B cell (primary cell): ENCODE measurements at regions not wholly inside any gene's neighbourhood (a gene's known extent, or its start where the extent isn't known, plus 50 kb on each side); places are given as distances from the start of the nearest gene placed in this dataset.

ENCODE experiments used
- ATAC-seq: fragments of 200-7000 bp; cut with Tn5 transposase; one replicate; pipeline ENCODE4 v1.10.0; 2021; ENCODE audit warnings: low read depth, mild to moderate bottlenecking, moderate number of reproducible peaks, moderate library complexity
- CTCF ChIA-PET: fragments of 350-600 bp; sonication (Branson Sonifier 250); formaldehyde crosslinking; loops from one replicate; lab custom pipeline; 2021; ENCODE audit warnings: antibody characterized with exemption, inconsistent platforms; lab: Charles Lee
- POLR2A ChIA-PET: fragments of 350-600 bp; sonication (Branson Sonifier 250); formaldehyde crosslinking; loops from one replicate; lab custom pipeline; 2021; ENCODE audit warnings: antibody characterized with exemption; lab: Charles Lee
- DNase-seq: peaks from one replicate; pipeline ENCODE4 v3.0.0; 2013
- H2AFZ ChIP-seq: 2 replicates; pipeline ENCODE4 v1.6.1; 2012; ENCODE audit warnings: mild to moderate bottlenecking, low read depth, low read length; ENCODE audit not compliant: insufficient read depth, poor library complexity, severe bottlenecking
- H3K27ac ChIP-seq, 2 donors: 1 replicate in 1 of 2; 2 replicates in 1 of 2; pipeline ENCODE4 v1.5.1; 2012 to 2013; ENCODE audit warnings: low read length in 2 of 2, mild to moderate bottlenecking in 2 of 2, moderate library complexity in 1 of 2
- H3K27me3 ChIP-seq, 4 experiments: fragments of 200-600 bp in 1 of 4; sonication (generic) in 1 of 4; replicated peaks in 1 of 4; 1 replicate in 2 of 4; 2 replicates in 2 of 4; pipeline versions ENCODE4 v1.6.1 to v1.7.0; 2013 to 2016; ENCODE audit warnings: low read length in 3 of 4, mild to moderate bottlenecking in 2 of 4, mixed read lengths in 1 of 4, moderate library complexity in 1 of 4; ENCODE audit not compliant: insufficient read depth in 4 of 4, control insufficient read depth in 3 of 4; ENCODE audit errors: control extremely low read depth in 1 of 4
- H3K36me3 ChIP-seq, 2 experiments: replicated peaks in 1 of 2; 1 replicate in 1 of 2; 2 replicates in 1 of 2; pipeline versions ENCODE4 v1.6.1 to v1.7.1; 2013; ENCODE audit warnings: low read length in 1 of 2; ENCODE audit not compliant: insufficient read depth in 2 of 2, control insufficient read depth in 1 of 2; ENCODE audit errors: control extremely low read depth in 1 of 2, extremely low read depth in 1 of 2
- H3K4me1 ChIP-seq, 2 donors: fragments of 200-600 bp in 1 of 2; sonication (generic) in 1 of 2; 1 replicate in 1 of 2; 2 replicates in 1 of 2; pipeline versions ENCODE4 v1.5.1 to v1.6.1; 2013 to 2017; ENCODE audit warnings: low read length in 2 of 2; ENCODE audit not compliant: control insufficient read depth in 2 of 2, insufficient read depth in 2 of 2
- H3K4me2 ChIP-seq: replicated peaks from 2 replicates; pipeline ENCODE3; 2012; ENCODE audit warnings: mild to moderate bottlenecking, low read depth, low read length; ENCODE audit not compliant: poor library complexity, severe bottlenecking
- H3K4me3 ChIP-seq, 5 experiments: fragments of 200-600 bp in 1 of 5; sonication (generic) in 1 of 5; 1 replicate in 3 of 5; 2 replicates in 2 of 5; pipeline versions ENCODE4 v1.5.1 to v1.7.0; 2011 to 2016; ENCODE audit warnings: low read length in 4 of 5, mild to moderate bottlenecking in 4 of 5, low read depth in 2 of 5, control low read depth in 1 of 5, moderate library complexity in 1 of 5; ENCODE audit not compliant: insufficient read depth in 1 of 5; ENCODE audit errors: control extremely low read depth in 1 of 5, extremely low read depth in 1 of 5
- H3K79me2 ChIP-seq: fragments of 200-600 bp; sonication (generic); one replicate; pipeline ENCODE4 v1.6.0; 2016; ENCODE audit warnings: low read length; ENCODE audit not compliant: control insufficient read depth, insufficient read depth
- H3K9ac ChIP-seq: fragments of 200-600 bp; sonication (generic); 2 replicates; pipeline ENCODE4 v1.6.1; 2017; ENCODE audit warnings: mild to moderate bottlenecking, low read length, moderate library complexity
- H3K9me3 ChIP-seq, 3 donors: one replicate each; pipeline versions ENCODE4 v1.6.1 to v1.7.1; 2013; ENCODE audit warnings: low read length in 2 of 3; ENCODE audit not compliant: control insufficient read depth in 2 of 3, insufficient read depth in 1 of 3; ENCODE audit errors: control extremely low read depth in 1 of 3
- H4K20me1 ChIP-seq: 2 replicates; pipeline ENCODE4 v1.6.0; 2012; ENCODE audit warnings: mild to moderate bottlenecking, low read length; ENCODE audit not compliant: insufficient read depth, control insufficient read depth, poor library complexity, severe bottlenecking
- H3K27ac Mint-ChIP-seq: one replicate; pipeline ENCODE4 v1.8.0; 2021; ENCODE audit warnings: mixed read lengths
- H3K27me3 Mint-ChIP-seq: one replicate; pipeline ENCODE4 v1.8.0; 2021; ENCODE audit warnings: mixed read lengths
- H3K4me1 Mint-ChIP-seq: one replicate; pipeline ENCODE4 v1.8.0; 2021; ENCODE audit warnings: mixed read lengths
- H3K4me3 Mint-ChIP-seq: one replicate; pipeline ENCODE4 v1.8.0; 2021; ENCODE audit warnings: mixed read lengths
- H3K9me3 Mint-ChIP-seq: one replicate; pipeline ENCODE4 v1.8.0; 2022; ENCODE audit warnings: mixed read lengths; ENCODE audit not compliant: insufficient read depth
- CTCF ChIP-seq: fragments of 200-600 bp; IDR thresholded peaks from one replicate; pipeline ENCODE4 v1.8.0; 2022; ENCODE audit warnings: antibody characterized with exemption, mild to moderate bottlenecking
- EZH2 ChIP-seq: IDR thresholded peaks from 2 replicates; pipeline ENCODE4 v1.6.1; 2012; ENCODE audit warnings: borderline replicate concordance, low read depth, mild to moderate bottlenecking, moderate library complexity, low read length; ENCODE audit not compliant: insufficient read depth, poor library complexity, severe bottlenecking
- WGBS: methylation state at CpG from one replicate; pipeline ENCODE4 v1.1.5; 2013; ENCODE audit warnings: missing lambda C conversion rate; ENCODE audit not compliant: insufficient coverage; 5-methylcytosine and 5-hydroxymethylcytosine counted together
- intact Hi-C: fragments of 100-400 bp; cut with micrococcal nuclease; formaldehyde crosslinking; loops from one replicate; pipeline ENCODE4 v1.10.0; 2022

- no peaks in the 10 kb centered on the region for H3K9me3 ChIP-seq
- ChIA-PET POLR2A (no interaction called here), CTCF (no interaction called here)
- H3K4me1 ChIP-seq: no peaks in the 10 kb centered on the region
- H3K36me3 ChIP-seq: no peaks in the 10 kb centered on the region
- H3K79me2 ChIP-seq: no peaks in the 10 kb centered on the region
- H3K4me3 ChIP-seq: no peak overlapping the region
- no peak overlapping the region for H3K27ac Mint-ChIP-seq
- DNase-seq (no peak), ATAC-seq (no peak)
- no peak overlapping the region for H3K4me3 Mint-ChIP-seq
- H3K27ac ChIP-seq: no peak overlapping the region
- no peak overlapping the region for H2AFZ ChIP-seq
- TF ChIP-seq EZH2 (no peak), CTCF (no peak)
- no peaks in the 10 kb centered on the region for H4K20me1 ChIP-seq
- H3K27me3 ChIP-seq: no peaks in the 10 kb centered on the region
- intact Hi-C loops: no loop called here
- no peak overlapping the region for H3K9ac ChIP-seq
- no peak overlapping the region for H3K4me2 ChIP-seq
- H3K4me1 Mint-ChIP-seq: no peaks in the 10 kb centered on the region
- no peaks in the 10 kb centered on the region for H3K9me3 Mint-ChIP-seq
- H3K27me3 Mint-ChIP-seq: no peaks in the 10 kb centered on the region
- WGBS: 91% methylated on average over 6 of the region's 6 CpGs
Observed at GRCh38 chr10:84850826-84851225, 522.4 kb downstream of the CCSER2 start.

DNA sequence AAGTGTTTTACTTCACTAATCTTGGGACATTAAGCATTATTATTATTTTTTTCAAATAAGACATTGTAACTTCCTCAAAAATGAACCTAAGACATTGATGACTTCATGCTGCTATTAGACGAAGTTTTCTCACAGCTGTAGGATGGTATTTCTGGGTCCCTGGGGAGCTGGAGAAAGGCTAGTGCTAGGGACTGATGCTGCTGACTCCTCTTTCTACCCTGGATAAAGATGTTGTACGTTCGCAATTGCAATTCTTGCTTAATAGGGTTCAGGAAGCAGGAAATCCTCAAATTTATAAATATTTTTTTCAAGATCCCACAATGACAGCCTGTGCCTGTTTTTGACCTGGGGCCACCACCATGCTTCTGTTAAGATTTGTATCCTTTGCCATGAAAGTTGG is 526.0 kb downstream of the CCSER2 start:
- ATAC-seq (no peak), DNase-seq (no peak)
- H4K20me1 ChIP-seq: no peaks in the 10 kb centered on the region
- H3K36me3 ChIP-seq: no peaks in the 10 kb centered on the region
- CTCF ChIA-PET: no interaction called here
- 20% methylated on average over 2 of the region's 3 CpGs for WGBS
- no peaks in the 10 kb centered on the region for H3K27me3 Mint-ChIP-seq
- TF ChIP-seq CTCF: no peak
- no peaks in the 10 kb centered on the region for H3K9me3 Mint-ChIP-seq
- H3K27me3 ChIP-seq: no peaks in the 10 kb centered on the region
- no peak overlapping the region for H3K9ac ChIP-seq
- H3K4me3 Mint-ChIP-seq: no peak overlapping the region
- no peaks in the 10 kb centered on the region for H3K4me1 ChIP-seq
- no peak overlapping the region for H2AFZ ChIP-seq
- no peak overlapping the region for H3K4me3 ChIP-seq
- H3K4me2 ChIP-seq: no peak overlapping the region
- H3K27ac Mint-ChIP-seq: no peak overlapping the region
- no peaks in the 10 kb centered on the region for H3K9me3 ChIP-seq
- no peak overlapping the region for H3K27ac ChIP-seq
- POLR2A ChIA-PET: no interaction called here
- no peaks in the 10 kb centered on the region for H3K4me1 Mint-ChIP-seq
- intact Hi-C loops: no loop called here
- H3K79me2 ChIP-seq: no peaks in the 10 kb centered on the region
